Chondrocyte (in vitro differentiated cells): ENCODE measurements at regions not wholly inside any gene's neighbourhood (a gene's known extent, or its start where the extent isn't known, plus 50 kb on each side); places are given as distances from the start of the nearest gene placed in this dataset.

Experiments
- DNase-seq: peaks from one replicate; pipeline ENCODE4 v3.0.0; 2021; ENCODE audit warnings: mixed read lengths, low spot score
- H3K27ac Mint-ChIP-seq: one replicate; pipeline ENCODE4 v1.8.0; 2021; ENCODE audit warnings: mild to moderate bottlenecking, moderate library complexity, mixed read lengths; ENCODE audit not compliant: unreplicated experiment
- H3K27me3 Mint-ChIP-seq: 2 replicates; pipeline ENCODE4 v1.8.0; 2021; ENCODE audit warnings: low read depth, mixed read lengths
- H3K36me3 Mint-ChIP-seq: 2 replicates; pipeline ENCODE4 v1.8.0; 2021; ENCODE audit warnings: low read depth, mixed read lengths
- H3K4me1 Mint-ChIP-seq: 2 replicates; pipeline ENCODE4 v1.8.0; 2021; ENCODE audit warnings: low read depth, mild to moderate bottlenecking, mixed read lengths
- H3K4me3 Mint-ChIP-seq: one replicate; pipeline ENCODE4 v1.8.0; 2021; ENCODE audit warnings: mild to moderate bottlenecking, moderate library complexity, mixed read lengths; ENCODE audit not compliant: unreplicated experiment
- H3K9me3 Mint-ChIP-seq: 2 replicates; pipeline ENCODE4 v1.8.0; 2021; ENCODE audit warnings: low read depth, mixed read lengths
- CTCF ChIP-seq: fragments of 200-600 bp; sonication (generic); IDR thresholded peaks from 2 replicates; pipeline ENCODE4 v1.5.0; 2021; ENCODE audit warnings: antibody characterized with exemption, mild to moderate bottlenecking, moderate library complexity

GRCh38 chr18:26637324-26637723 is 89.0 kb upstream of the KCTD1 start:
- no peak overlapping the region for H3K27ac Mint-ChIP-seq
- no peak overlapping the region for H3K4me3 Mint-ChIP-seq
- H3K27me3 Mint-ChIP-seq = peaks cover 8% of the 10 kb centered on the region
- no peak for DNase-seq
- H3K9me3 Mint-ChIP-seq = no peaks in the 10 kb centered on the region
- no peak for TF ChIP-seq CTCF
- no peaks in the 10 kb centered on the region for H3K36me3 Mint-ChIP-seq
- H3K4me1 Mint-ChIP-seq = no peaks in the 10 kb centered on the region

GRCh38 chr18:26635466-26635865 is 87.1 kb upstream of the KCTD1 start:
- H3K9me3 Mint-ChIP-seq = no peaks in the 10 kb centered on the region
- no peak overlapping the region for H3K27ac Mint-ChIP-seq
- no peak for DNase-seq
- no peak for TF ChIP-seq CTCF
- H3K27me3 Mint-ChIP-seq = peaks cover 8% of the 10 kb centered on the region
- H3K4me3 Mint-ChIP-seq = no peak overlapping the region
- H3K4me1 Mint-ChIP-seq = no peaks in the 10 kb centered on the region
- no peaks in the 10 kb centered on the region for H3K36me3 Mint-ChIP-seq

- H3K27me3 Mint-ChIP-seq = peaks cover 8% of the 10 kb centered on the region
- no peak for DNase-seq
- H3K4me1 Mint-ChIP-seq = no peaks in the 10 kb centered on the region
- no peak overlapping the region for H3K4me3 Mint-ChIP-seq
- no peaks in the 10 kb centered on the region for H3K36me3 Mint-ChIP-seq
- H3K9me3 Mint-ChIP-seq = no peaks in the 10 kb centered on the region
- H3K27ac Mint-ChIP-seq = no peak overlapping the region
- TF ChIP-seq CTCF = no peak
Measured at GRCh38 chr18:26634631-26635030, 86.3 kb upstream of the KCTD1 start.

- TF ChIP-seq CTCF = no peak
- H3K9me3 Mint-ChIP-seq = no peaks in the 10 kb centered on the region
- H3K27me3 Mint-ChIP-seq = peaks cover 8% of the 10 kb centered on the region
- DNase-seq = no peak
- no peak overlapping the region for H3K27ac Mint-ChIP-seq
- no peak overlapping the region for H3K4me3 Mint-ChIP-seq
- H3K4me1 Mint-ChIP-seq = no peaks in the 10 kb centered on the region
- H3K36me3 Mint-ChIP-seq = no peaks in the 10 kb centered on the region
Measured at GRCh38 chr18:26631135-26631534, 82.8 kb upstream of the KCTD1 start.

- Mint-ChIP-seq H3K4me1 (no peaks in the 10 kb centered on the region), H3K27me3 (peaks cover 3% of the 10 kb centered on the region), H3K27ac (no peak overlapping the region), H3K4me3 (no peak overlapping the region), H3K9me3 (no peaks in the 10 kb centered on the region), H3K36me3 (peaks cover 2% of the 10 kb centered on the region)
- no peak for TF ChIP-seq CTCF
- no peak for DNase-seq
Measured at GRCh38 chr18:26630596-26630995, 82.2 kb upstream of the KCTD1 start.
